ENCODE measurements at regions not wholly inside any gene's neighbourhood (a gene's known extent, or its start where the extent isn't known, plus 50 kb on each side); places are given as distances from the start of the nearest gene placed in this dataset.
"Not testable (repeated sequence)": the region's sequence is repeated elsewhere in the genome, so short reads cannot be mapped to it uniquely, and the experiment has no call there.

DNA sequence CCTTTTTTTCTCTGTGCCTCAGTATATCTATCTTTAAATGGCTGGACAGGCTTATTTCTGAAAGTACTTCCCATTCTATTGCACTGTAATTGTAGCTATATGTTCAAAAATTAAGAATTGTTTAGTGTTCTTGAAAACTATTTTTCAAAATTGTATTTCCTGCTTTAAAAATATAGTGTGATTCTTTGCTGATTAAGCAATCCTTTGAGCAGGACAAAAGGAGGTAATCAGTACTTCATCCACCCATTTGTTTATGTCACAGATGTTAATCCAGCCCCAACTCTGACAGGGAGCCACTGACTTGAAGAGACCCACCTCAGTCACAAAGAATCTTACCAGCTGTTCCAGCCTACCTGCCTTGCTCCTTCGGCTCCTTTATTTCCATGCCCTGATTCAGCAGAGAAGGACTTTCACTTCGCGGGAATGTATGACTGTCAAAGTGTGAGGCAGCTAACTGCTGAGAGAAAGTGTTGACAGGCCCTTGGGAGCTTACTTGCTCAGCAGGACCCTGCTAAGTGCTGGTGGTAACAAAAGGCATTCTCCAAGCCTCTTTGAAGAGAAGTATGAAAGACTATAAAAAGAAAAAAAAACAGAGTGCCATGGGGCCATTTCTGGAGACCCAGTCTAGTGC is 393.3 kb upstream of the CYRIA start:
- intact Hi-C loops (cut with DNase I), result no loop called here
- no peak for ATAC-seq
- no peak for DNase-seq (ENCODE audit: low spot score)

DNA sequence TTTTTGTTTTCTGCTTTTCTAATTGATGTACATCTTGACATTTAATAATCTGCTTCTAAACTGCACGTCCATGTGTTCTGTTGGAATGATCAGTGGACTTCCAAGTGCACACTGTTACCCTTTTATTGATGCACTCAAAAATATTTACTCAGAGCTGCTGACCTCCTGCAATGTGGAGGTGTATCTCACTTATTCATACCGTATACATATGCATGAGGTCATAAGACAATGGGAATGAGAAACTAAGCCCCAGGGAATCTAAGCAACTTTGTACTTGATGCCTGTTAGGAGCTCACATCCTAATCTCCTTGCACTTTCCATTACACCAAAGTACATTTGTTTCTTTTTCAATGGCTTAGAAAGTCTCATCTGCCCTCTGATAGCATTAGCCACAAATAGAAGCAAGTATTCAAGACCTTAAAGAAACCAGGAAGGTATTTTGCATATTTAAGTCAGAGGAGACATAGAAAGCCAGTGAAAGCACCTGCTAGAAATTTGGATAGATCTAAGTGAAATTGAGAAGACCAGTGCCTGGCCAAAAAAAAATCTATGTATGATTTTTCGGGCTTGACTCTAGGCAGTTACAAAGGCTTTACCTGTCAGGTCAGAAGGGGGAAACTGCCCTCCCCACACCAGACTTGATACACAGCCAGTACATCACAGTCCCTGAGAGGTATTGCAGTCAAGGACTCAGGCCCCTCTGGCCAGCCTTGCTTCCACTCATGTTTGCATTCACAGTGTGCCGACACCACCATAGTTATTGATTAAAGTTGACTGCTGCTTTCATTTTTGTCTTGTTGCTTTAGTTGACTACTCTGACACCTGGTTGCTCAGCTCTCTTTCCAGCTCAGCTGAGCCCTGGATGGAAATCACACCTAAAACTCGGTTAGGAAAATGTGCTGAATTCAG is 391.7 kb upstream of the CYRIA start:
- ATAC-seq, result no peak
- no peak for DNase-seq (ENCODE audit: low spot score)
- intact Hi-C loops (cut with DNase I), result no loop called here

DNA sequence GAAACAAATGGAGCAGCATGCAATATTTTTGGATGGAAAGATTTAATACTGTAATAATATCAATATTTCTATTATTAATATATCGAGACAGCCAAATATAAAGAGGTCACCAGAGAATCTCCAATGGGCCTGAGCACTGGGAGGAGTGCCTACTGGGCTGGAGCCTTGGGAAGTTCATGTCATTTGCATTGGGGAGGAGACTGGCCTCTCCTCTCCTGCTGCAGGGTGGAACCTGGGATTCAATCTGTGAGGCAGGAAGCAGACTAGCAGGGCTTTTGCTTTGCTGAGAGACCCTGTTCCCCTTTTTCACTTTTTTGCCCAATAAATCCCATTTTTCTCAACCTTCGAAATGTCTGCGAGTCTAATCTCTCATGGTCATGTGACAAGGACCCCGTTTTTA is 390.6 kb upstream of the CYRIA start:
- no peak for DNase-seq (ENCODE audit: low spot score)
- ATAC-seq, result no peak
- intact Hi-C loops (cut with DNase I), result no loop called here

DNA sequence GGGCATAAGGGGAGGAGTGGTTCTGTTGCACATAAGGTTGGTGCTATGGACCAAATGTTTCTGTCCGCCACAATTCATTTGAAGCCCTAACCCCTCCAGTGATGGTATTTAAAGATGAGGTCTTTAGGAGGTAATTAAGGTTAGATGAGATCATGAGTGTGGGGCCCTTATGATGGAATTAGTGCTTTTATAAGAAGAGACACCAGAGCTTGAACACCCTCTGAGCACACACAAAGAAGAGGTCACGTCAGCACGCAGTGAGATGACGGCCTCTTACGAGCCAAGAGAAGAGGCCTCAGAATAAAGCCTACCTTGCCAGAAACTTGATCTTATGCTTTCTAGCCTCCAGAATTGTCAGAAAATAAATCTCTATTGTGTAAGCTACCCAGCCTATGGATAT is 386.4 kb upstream of the CYRIA start:
- DNase-seq (ENCODE audit: low spot score), result no peak
- intact Hi-C loops (cut with DNase I), result no loop called here
- no peak for ATAC-seq

DNA sequence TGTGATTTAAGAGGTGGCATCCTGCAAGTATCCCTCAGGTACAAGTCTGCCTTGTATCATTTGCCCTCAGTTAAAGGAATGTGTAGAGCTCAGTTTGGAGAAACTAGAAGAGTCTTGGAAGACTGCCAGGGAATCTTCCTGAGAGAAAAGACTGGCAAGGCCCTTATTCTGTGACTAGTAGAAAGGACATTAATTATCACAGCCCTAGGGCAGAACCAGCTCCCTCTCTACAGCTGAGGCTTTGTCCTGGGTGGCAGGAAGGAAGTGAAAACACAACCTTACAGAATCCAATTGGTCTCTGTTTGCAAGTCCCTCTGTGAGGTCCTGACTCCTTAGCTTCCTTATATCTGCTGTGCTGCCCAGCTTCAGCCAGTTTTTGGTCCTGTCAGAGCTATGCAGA is 385.9 kb upstream of the CYRIA start:
- ATAC-seq (no peak), DNase-seq (ENCODE audit: low spot score) (no peak)
- intact Hi-C loops (cut with DNase I), result no loop called here

- no peak for ATAC-seq
- intact Hi-C loops (cut with DNase I), result no loop called here
- DNase-seq (ENCODE audit: low spot score), result no peak
These were observed 377.5 kb upstream of the CYRIA start for GRCh38 chr2:17043173-17043572.

DNA sequence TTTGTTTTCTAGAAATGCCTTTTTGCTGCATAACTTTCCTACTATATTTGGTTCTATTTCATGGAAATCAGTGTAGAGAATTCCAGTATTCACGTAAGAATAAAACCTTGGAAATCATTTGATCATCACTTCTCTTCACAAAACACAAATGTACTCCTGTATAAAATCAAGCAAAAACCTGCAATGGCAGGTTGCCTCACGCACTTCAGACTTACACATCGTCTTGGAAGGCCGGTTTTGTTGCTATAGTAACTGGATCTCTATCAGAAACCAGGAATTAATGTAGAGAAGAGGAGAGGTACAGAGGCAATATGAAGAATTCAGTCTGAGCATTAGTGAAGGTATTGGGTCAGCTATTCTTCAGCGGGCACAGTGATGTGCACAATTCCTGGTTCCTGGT is 370.7 kb upstream of the CYRIA start:
- intact Hi-C loops (cut with DNase I), result no loop called here
- DNase-seq (ENCODE audit: low spot score) (no peak), ATAC-seq (no peak)

GRCh38 chr2:17035010-17035409 is 369.4 kb upstream of the CYRIA start:
- no peak for ATAC-seq
- no peak for DNase-seq (ENCODE audit: low spot score)
- intact Hi-C loops (cut with DNase I), result no loop called here

DNA sequence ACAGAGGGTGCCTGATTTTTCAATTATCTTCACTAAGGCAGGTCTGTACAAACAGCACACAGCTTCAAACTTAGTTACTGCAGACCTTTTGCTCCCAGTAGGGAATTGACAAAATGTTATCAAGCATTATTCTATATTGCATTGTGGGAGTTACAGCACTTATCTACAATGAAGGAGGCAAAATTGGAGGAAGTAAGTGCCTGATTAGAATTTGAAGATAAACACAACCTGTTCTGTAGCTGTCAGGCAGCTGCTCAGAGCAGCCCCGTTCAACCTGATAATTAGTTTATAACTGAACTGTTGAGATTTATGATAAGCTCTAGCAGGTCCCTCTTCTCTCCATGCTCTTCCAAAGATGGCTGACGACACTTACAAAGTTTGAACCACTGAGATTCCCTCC is 364.4 kb upstream of the CYRIA start:
- DNase-seq (ENCODE audit: low spot score) (no peak), ATAC-seq (no peak)
- intact Hi-C loops (cut with DNase I), result no loop called here

- intact Hi-C loops (cut with DNase I), result no loop called here
- ATAC-seq, result no peak
- no peak for DNase-seq (ENCODE audit: low spot score)
These were observed 346.7 kb upstream of the CYRIA start for GRCh38 chr2:17012297-17012696.

- ATAC-seq, result no peak
- intact Hi-C loops (cut with DNase I), result no loop called here
- DNase-seq (ENCODE audit: low spot score), result no peak
These were observed 344.5 kb upstream of the CYRIA start for GRCh38 chr2:17010104-17010503.

DNA sequence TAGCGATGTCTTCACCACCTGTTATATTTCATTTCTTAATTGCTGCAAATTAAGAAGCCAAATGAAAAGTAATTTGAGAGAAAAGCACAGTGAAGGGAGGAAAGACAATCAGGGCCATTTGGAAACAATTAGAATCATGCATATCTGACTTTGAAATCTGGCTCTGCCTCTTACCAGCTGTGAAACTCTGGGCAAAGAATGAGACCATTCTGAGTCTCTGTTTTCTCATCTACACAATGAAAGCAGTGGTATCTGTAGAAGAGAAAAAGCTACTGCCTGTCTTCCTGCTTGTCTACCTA is 334.5 kb upstream of the CYRIA start:
- intact Hi-C loops (cut with DNase I), result no loop called here
- no peak for DNase-seq (ENCODE audit: low spot score)
- ATAC-seq, result no peak

- intact Hi-C loops (cut with DNase I), result no loop called here
- ATAC-seq, result no peak
- DNase-seq (ENCODE audit: low spot score), result no peak
These were observed 333.9 kb upstream of the CYRIA start for GRCh38 chr2:16999347-17000183.

DNA sequence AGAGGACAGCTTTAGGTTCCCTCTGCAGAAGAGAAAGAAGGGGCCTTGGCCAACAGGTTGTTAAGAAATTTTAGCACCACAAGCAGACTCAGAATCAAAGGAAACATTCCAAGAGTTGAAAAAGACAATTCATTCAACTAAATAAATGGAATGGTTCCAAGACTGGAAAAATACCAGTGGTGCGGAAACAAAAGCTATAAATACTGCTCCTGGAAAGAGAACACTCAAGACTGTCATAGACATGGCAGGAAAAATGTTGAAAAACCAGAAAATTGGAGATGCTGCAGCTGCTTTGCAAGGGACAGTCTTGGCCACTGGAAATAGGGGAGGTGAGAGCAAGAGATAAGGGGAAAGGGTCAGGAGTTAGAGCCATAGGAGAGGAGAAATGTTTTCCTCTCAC is 312.7 kb upstream of the CYRIA start:
- intact Hi-C loops (cut with DNase I), result no loop called here
- ATAC-seq, result no peak
- no peak for DNase-seq (ENCODE audit: low spot score)

- ATAC-seq, result no peak
- intact Hi-C loops (cut with DNase I), result no loop called here
- DNase-seq (ENCODE audit: low spot score), result no peak
These were observed 309.1 kb upstream of the CYRIA start for GRCh38 chr2:16974688-16975087.

GRCh38 chr2:16973586-16974286 is 308.1 kb upstream of the CYRIA start:
- intact Hi-C loops (cut with DNase I), result no loop called here
- DNase-seq (ENCODE audit: low spot score), result no peak
- no peak for ATAC-seq

GRCh38 chr2:16972276-16972675 is 306.6 kb upstream of the CYRIA start:
- ATAC-seq, result no peak
- DNase-seq (ENCODE audit: low spot score), result no peak
- intact Hi-C loops (cut with DNase I), result no loop called here

DNA sequence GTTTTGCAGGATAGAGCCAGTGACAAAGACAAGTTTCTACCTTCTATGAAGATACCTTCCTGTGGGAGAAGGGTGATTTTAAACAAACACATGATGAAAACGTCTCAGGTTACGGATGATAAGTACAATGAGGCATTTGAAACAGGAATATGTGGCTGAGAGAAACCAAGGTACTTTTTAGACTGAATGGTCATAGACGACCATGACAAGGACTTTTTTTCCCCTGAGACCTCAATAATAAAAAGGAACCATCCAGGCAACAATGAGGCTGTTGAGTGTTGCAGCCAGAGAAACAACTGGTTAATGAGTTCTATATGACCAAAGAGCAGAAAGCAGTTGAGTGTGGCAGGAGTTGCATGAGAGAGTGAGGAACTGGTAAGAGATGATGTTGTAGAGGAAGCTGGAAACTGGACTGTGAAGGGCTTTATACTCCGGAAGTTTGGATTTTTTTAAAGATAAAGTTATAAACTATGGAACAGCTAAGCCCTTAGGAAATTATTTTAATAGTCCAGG is 306.1 kb upstream of the CYRIA start:
- DNase-seq (ENCODE audit: low spot score) (no peak), ATAC-seq (no peak)
- intact Hi-C loops (cut with DNase I), result no loop called here

DNA sequence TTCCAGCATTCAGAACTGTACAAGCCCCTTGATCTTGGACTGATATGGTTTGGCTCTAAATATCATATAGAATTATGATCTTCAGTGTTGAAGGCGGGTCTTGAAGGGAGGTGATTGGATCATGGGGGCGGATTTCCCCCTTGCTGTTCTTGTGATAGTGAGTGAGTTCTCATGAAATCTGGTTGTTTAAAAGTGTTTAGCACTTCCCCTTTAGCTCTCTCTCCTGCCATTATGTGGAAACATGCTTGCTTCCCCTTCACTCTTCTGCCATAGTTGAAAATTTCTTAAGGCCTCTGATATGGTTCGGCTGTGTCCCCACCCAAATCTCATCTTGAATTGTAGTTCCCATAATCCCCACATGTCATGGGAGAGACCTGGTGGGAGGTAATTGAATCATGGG is 305.3 kb upstream of the CYRIA start:
- DNase-seq (ENCODE audit: low spot score); ATAC-seq; intact Hi-C loops (cut with DNase I): not testable (repeated sequence)
